Ascending aorta (tissue), 2 donors: ENCODE measurements at regions not wholly inside any gene's neighbourhood (a gene's known extent, or its start where the extent isn't known, plus 50 kb on each side); places are given as distances from the start of the nearest gene placed in this dataset.

Source experiments
- DNase-seq, 2 donors: peaks; one replicate each; pipeline ENCODE4 v3.0.0-alpha.2; 2019; ENCODE audit warnings: low spot score in 2 of 2
- H3K27ac ChIP-seq, 2 donors: fragments of 200-600 bp; sonication (generic); one replicate each; pipeline ENCODE4 v1.5.1; 2016 to 2017; ENCODE audit warnings: mild to moderate bottlenecking in 1 of 2
- H3K27me3 ChIP-seq: fragments of 200-600 bp; sonication (generic); one replicate; pipeline ENCODE4 v1.5.1; 2017
- H3K36me3 ChIP-seq, 2 donors: fragments of 200-600 bp; sonication (generic); one replicate each; pipeline ENCODE4 v1.5.1; 2016
- H3K4me1 ChIP-seq, 2 donors: fragments of 200-600 bp; sonication (generic); one replicate each; pipeline ENCODE4 v1.5.1; 2016 to 2017; ENCODE audit warnings: mild to moderate bottlenecking in 1 of 2
- H3K4me3 ChIP-seq, 2 donors: fragments of 200-600 bp; sonication (generic); one replicate each; pipeline ENCODE4 v1.5.1; 2016 to 2017; ENCODE audit warnings: mild to moderate bottlenecking in 1 of 2
- H3K9me3 ChIP-seq, 2 donors: fragments of 200-600 bp; sonication (generic); one replicate each; pipeline ENCODE4 v1.5.1; 2016
- CTCF ChIP-seq, 3 experiments: fragments of 200-600 bp in 2 of 3; fragments of 450-650 bp in 1 of 3; sonication (generic) in 2 of 3; IDR thresholded peaks; one replicate each; pipeline ENCODE4 v1.5.1; 2016 to 2019; ENCODE audit warnings: antibody characterized with exemption in 3 of 3, mild to moderate bottlenecking in 1 of 3, moderate library complexity in 1 of 3
- intact Hi-C: fragments of 100-400 bp; cut with DNase I; formaldehyde crosslinking; loops from one replicate; pipeline ENCODE4 v1.15.1; 2023

GRCh38 chr7:84363741-84364140 lies 169.2 kb upstream of the SEMA3A start:
- Histone ChIP-seq H3K27ac (no peak overlapping the region), H3K27me3 (no peaks in the 10 kb centered on the region), H3K4me3 (no peak overlapping the region), H3K9me3 (no peaks in the 10 kb centered on the region), H3K4me1 (no peaks in the 10 kb centered on the region), H3K36me3 (no peaks in the 10 kb centered on the region)
- no peak for DNase-seq
- intact Hi-C loops, result no loop called here
- TF ChIP-seq CTCF (IDR thresholded peaks at IDR 0.05), result no peak

- intact Hi-C loops, result no loop called here
- DNase-seq, result no peak
- Histone ChIP-seq H3K27me3 (no peaks in the 10 kb centered on the region), H3K9me3 (no peaks in the 10 kb centered on the region), H3K4me1 (no peaks in the 10 kb centered on the region), H3K36me3 (no peaks in the 10 kb centered on the region), H3K27ac (no peak overlapping the region), H3K4me3 (no peak overlapping the region)
- no peak for TF ChIP-seq CTCF (IDR thresholded peaks at IDR 0.05)
Measured at GRCh38 chr7:84362828-84363227, 168.2 kb upstream of the SEMA3A start.

GRCh38 chr7:84362360-84362759 lies 167.8 kb upstream of the SEMA3A start:
- Histone ChIP-seq H3K27ac (no peak overlapping the region), H3K4me3 (no peak overlapping the region), H3K27me3 (no peaks in the 10 kb centered on the region), H3K36me3 (no peaks in the 10 kb centered on the region), H3K9me3 (no peaks in the 10 kb centered on the region), H3K4me1 (no peaks in the 10 kb centered on the region)
- TF ChIP-seq CTCF (IDR thresholded peaks at IDR 0.05), result no peak
- DNase-seq, result no peak
- intact Hi-C loops, result no loop called here

- no peaks in the 10 kb centered on the region for H3K9me3 ChIP-seq
- TF ChIP-seq CTCF (IDR thresholded peaks at IDR 0.05), result no peak
- H3K27ac ChIP-seq, result no peak overlapping the region
- H3K4me3 ChIP-seq, result no peak overlapping the region
- no peaks in the 10 kb centered on the region for H3K36me3 ChIP-seq
- H3K27me3 ChIP-seq, result no peaks in the 10 kb centered on the region
- H3K4me1 ChIP-seq, result no peaks in the 10 kb centered on the region
- DNase-seq, result no peak
- intact Hi-C loops, result no loop called here
Measured at GRCh38 chr7:84354866-84355265, 160.3 kb upstream of the SEMA3A start.

- H3K4me1 ChIP-seq, result no peaks in the 10 kb centered on the region
- no peak for DNase-seq
- no peaks in the 10 kb centered on the region for H3K36me3 ChIP-seq
- H3K9me3 ChIP-seq, result no peaks in the 10 kb centered on the region
- intact Hi-C loops, result no loop called here
- no peak for TF ChIP-seq CTCF (IDR thresholded peaks at IDR 0.05)
- H3K4me3 ChIP-seq, result no peak overlapping the region
- H3K27ac ChIP-seq, result no peak overlapping the region
- H3K27me3 ChIP-seq, result no peaks in the 10 kb centered on the region
Measured at GRCh38 chr7:84354030-84354429, 159.4 kb upstream of the SEMA3A start.

- intact Hi-C loops, result no loop called here
- no peak for TF ChIP-seq CTCF (IDR thresholded peaks at IDR 0.05)
- no peaks in the 10 kb centered on the region for H3K9me3 ChIP-seq
- DNase-seq, result no peak
- H3K4me3 ChIP-seq, result no peak overlapping the region
- H3K4me1 ChIP-seq, result no peaks in the 10 kb centered on the region
- no peaks in the 10 kb centered on the region for H3K36me3 ChIP-seq
- no peaks in the 10 kb centered on the region for H3K27me3 ChIP-seq
- no peak overlapping the region for H3K27ac ChIP-seq
Measured at GRCh38 chr7:84339306-84339705, 144.7 kb upstream of the SEMA3A start.
